GM21381 (cell line): ENCODE measurements at regions not wholly inside any gene's neighbourhood (a gene's known extent, or its start where the extent isn't known, plus 50 kb on each side); places are given as distances from the start of the nearest gene placed in this dataset.

Experiments used
- ATAC-seq: cut with Tn5 transposase; IDR thresholded peaks from one replicate; pipeline ENCODE4 v1.9.1; 2021; ENCODE audit warnings: mild to moderate bottlenecking, moderate library complexity; ENCODE audit not compliant: unreplicated experiment

- no peak for ATAC-seq
Observed at GRCh38 chr5:89287964-89288363, 405.0 kb upstream of the MEF2C start.

GRCh38 chr5:89286320-89286719 is 403.3 kb upstream of the MEF2C start:
- no peak for ATAC-seq

- ATAC-seq, result no peak
Observed at GRCh38 chr5:89283728-89284493, 400.9 kb upstream of the MEF2C start.

- ATAC-seq, result no peak
Observed at GRCh38 chr5:89282554-89283510, 399.8 kb upstream of the MEF2C start.

- ATAC-seq, result no peak
Observed at GRCh38 chr5:89281766-89282553, 399.0 kb upstream of the MEF2C start.

DNA sequence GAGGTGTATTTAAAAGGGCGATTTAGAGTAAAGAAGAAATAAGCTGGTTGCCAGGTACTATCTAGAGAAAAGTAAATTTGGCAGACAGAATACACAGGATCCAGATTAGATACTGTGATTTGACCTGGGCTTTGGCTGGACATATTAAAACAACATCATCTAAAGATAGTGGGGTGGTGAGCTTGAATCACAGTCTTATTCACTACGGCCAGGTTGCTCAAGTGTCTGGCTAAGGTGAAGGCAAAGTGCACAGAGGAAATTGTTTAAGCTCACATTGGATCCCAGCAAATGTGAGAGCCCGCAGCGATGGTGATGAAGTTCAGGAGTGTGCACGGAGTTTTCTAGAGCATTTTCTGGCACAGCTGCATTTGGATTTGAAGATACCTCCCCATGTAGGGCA is 398.2 kb upstream of the MEF2C start:
- ATAC-seq, result no peak

DNA sequence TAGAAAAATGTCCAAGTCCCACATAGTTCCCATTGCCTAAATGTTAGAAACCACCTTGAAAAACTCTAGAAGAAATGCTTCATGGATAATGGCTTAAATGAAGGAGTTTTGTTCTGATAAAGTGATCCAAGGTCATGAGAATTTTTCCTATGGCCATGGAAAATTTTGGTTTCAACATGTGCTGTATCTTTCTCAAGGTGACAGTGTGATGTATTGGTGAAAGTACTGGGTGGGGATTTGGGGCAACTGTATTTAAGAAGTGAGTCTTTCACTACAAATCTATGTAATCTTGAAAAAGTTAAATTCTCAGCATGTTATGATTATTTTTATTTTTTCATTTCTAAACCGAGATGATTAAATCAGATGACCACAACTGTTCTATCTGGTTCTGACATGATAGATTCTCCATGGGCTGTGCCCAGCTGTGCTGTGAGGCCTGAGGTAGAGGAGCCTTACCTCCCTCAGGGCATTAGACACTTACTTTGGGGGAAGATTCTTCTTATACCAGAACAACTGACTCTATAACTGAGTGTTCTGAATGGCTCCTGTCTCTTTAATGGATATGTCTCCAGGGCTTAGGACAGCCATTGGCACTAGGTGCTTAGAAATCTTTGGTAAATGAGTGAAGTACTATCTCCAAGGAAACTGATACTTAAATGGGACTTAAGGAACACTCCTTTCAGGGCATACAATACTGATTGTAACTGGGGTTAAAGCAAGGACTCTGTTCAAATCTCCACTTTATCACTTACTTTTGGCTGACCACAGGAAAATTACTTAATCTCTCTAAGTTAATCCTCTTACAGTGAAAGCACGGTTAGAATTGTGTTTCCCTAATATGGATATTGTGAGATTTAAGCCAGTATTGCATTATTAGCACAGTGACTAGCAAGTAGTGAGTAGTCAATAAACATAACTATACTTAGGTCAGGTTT is 397.4 kb upstream of the MEF2C start:
- no peak for ATAC-seq

DNA sequence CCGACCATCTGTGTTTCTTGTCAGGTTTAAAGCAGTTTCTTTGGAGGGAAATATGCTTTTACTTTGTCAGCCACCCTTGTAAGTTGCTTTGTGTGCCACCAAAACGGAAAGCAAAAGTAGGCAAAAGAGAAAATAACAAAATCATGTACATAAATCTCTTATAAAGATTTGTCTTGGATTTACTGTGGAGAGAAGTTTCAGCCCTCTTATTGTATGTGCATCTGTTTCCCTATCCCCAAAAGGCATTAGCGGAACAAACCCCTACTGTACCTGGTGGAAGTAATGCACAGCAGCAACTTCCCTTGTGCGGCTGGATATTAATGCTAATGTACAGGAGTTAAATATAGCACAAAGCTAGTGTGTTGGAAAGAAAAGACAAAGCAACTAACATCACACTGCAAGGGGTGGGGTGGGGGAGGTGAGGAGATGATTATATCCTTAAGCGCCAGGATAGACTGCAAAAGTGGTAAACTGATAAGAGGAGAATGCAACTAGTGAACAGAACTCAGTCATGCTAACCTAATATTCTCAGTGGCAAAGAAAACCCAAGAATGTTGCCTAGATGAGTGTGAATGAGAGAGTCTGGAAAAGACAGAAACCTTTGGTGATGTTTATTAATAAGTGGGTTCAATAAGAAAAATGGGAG is 396.5 kb upstream of the MEF2C start:
- no peak for ATAC-seq

GRCh38 chr5:89277816-89278215 is 394.8 kb upstream of the MEF2C start:
- ATAC-seq, result no peak

GRCh38 chr5:89276566-89277305 is 393.8 kb upstream of the MEF2C start:
- no peak for ATAC-seq

GRCh38 chr5:89275066-89275855 is 392.3 kb upstream of the MEF2C start:
- no peak for ATAC-seq

- no peak for ATAC-seq
Observed at GRCh38 chr5:89273289-89273688, 390.3 kb upstream of the MEF2C start.

GRCh38 chr5:89270901-89271300 is 387.9 kb upstream of the MEF2C start:
- peak; percentile 3 for ATAC-seq

DNA sequence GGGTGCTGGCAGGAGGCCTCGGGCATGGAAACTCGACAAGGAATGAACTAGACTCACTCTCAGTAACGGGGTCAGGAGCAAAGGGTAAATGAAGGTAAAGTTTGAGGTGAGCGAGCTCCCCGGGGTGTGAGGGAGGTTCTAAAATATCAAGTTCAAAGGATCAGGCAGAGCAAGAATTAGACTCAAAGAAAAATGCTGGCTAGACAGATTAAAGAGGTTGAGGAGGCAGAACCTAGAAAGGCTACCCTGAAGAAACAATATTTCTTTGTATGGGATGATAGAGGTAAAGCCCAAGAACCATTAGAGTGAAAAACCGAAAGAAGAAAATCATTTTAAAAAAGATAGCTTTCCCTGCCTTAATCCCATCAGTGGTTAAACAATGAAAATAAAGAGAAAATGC is 386.7 kb upstream of the MEF2C start:
- no peak for ATAC-seq

DNA sequence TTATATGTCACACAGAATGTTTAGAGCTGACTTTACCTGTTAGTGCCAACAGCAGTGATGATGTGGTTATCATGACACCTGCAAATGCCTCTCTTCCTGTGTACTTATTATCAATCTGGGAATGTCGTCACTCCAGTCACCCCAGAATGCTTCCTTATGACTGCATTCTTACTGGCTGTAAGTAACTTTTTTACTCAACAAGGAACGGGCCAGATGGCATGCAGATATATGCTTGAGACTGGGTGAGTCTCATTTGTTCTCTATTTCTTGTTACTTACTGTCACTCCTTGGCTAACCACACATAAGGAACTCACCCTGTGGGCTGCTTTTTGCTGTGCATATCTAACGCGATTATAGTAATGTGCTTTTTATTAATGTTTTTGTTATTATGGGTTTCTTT is 385.5 kb upstream of the MEF2C start:
- ATAC-seq, result no peak

- ATAC-seq, result no peak
Observed at GRCh38 chr5:89267788-89268187, 384.8 kb upstream of the MEF2C start.

DNA sequence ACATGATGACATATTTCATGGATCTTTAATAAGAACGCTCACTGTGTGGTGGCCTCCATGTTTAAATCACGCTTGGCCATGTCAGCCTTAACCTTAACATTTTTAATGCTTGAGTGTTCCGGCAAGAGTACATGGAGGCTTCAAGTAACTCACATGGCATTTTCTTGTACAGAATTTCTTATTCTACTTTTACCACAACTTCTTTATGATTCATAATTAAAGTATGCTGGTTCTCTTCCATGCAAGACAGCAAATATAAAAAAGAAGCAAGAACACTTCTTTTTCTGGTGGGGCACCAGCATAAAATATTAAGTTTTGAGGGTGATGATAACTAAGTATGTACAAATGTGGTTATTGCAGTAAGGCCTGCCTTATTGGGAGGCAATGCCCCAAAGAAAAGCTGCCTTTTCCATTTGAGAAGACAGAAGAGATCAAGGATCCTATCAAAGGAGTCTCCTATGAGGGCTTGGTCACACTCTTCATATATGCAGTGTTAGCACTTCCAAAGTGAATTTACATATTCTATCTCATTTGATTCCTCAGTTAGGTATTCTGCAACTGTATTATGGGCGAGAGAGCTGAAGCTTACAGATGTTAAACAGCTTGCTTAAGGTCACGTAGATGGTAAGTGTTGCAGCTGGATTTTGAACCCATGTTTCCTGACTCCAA is 382.7 kb upstream of the MEF2C start:
- ATAC-seq, result no peak

DNA sequence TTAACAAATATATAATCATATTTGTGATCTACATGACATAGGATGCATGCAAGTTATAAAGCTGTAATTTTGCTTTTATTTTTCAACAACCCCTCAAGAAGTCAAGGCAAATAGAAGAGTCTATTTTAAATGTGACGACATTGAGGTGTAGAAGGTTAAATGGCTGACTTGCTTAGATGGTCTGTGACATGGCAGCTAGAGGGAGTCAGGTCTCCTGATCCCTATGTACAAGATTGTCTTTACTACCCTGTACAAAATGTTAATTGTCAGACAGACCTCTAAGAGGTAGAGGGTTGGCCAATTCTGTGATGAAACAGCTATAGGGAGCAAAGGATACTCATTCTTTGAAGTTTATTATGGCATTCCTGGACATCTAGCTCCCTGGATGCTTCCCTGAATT is 380.9 kb upstream of the MEF2C start:
- ATAC-seq, result no peak
